ENCODE measurements at regions not wholly inside any gene's neighbourhood (a gene's known extent, or its start where the extent isn't known, plus 50 kb on each side); places are given as distances from the start of the nearest gene placed in this dataset.

GRCh38 chr4:41377196-41377595 is 120.5 kb downstream of the UCHL1 start:
- no peak for TF ChIP-seq CTCF (conservative IDR thresholded peaks at IDR 0.05)
- TF ChIP-seq ZFX (IDR thresholded peaks at IDR 0.05): no peak

All from C4-2B (cell line).